GM21360 (cell line): ENCODE measurements at regions not wholly inside any gene's neighbourhood (a gene's known extent, or its start where the extent isn't known, plus 50 kb on each side); places are given as distances from the start of the nearest gene placed in this dataset.

ENCODE experiments used
- ATAC-seq: cut with Tn5 transposase; IDR thresholded peaks from one replicate; pipeline ENCODE4 v1.9.1; 2021; ENCODE audit warnings: mild to moderate bottlenecking, moderate library complexity; ENCODE audit not compliant: unreplicated experiment

- ATAC-seq = no peak
Measured at GRCh38 chr4:189443341-189443740, 497.3 kb upstream of the FRG1 start.

GRCh38 chr4:189445613-189446012 is 495.1 kb upstream of the FRG1 start:
- no peak for ATAC-seq

DNA sequence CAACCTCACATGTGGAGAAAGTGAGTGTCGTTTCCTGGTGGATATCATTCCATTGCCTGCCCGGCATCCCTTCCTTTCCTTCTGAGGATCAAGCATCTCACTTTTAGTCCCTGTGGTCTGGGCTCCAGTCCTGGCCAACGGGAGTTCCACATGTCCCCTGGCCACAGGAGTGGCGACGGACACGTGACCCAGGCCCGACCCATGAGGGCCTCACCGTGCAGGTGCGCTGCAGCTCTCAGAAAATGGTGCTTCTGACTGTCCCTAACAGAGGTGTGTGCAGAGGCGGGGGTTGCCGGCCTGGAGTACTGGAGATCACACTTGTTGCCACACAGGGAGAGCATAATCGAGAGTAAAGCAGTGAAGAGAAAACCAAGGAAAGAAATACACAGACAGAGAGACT is 476.9 kb upstream of the FRG1 start:
- no peak for ATAC-seq

DNA sequence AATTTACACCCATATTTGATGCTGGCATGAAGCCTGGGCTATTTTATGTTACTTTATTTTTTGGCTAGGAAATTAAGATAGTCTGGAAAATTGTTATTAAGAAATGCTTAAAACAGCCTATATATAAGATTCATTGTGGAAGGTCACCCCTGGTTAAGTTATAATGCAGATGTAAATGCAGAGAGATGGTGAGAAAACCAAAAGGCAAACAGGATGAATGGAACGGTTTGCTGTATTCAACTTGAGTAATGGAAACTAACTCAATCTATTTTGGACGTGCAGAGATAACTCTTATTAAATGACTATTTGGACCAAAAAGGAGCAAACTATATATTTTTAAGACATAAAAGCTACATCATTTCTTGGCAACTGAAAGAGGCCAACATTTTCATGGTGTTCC is 446.3 kb upstream of the FRG1 start:
- ATAC-seq = no peak

DNA sequence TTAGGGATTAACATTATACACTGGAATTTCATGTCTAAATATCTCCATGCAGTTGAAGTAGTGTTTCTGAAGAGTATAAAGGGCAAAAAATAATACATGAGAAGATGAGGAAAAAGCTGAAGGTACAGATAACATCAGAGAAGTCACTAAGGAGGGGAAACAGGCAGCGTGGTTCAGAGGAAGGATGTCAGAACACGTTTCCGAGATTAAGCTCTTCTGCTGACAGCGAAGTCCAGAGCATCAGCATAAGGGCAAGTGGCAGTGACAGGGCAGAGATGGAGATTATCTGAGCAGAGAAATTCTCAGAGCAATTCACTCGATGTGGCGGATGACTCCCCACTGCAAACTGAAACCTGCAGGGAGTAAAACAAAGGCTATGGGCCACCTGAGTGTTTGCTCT is 443.2 kb upstream of the FRG1 start:
- ATAC-seq = no peak

GRCh38 chr4:189497996-189498395 is 442.7 kb upstream of the FRG1 start:
- no peak for ATAC-seq

DNA sequence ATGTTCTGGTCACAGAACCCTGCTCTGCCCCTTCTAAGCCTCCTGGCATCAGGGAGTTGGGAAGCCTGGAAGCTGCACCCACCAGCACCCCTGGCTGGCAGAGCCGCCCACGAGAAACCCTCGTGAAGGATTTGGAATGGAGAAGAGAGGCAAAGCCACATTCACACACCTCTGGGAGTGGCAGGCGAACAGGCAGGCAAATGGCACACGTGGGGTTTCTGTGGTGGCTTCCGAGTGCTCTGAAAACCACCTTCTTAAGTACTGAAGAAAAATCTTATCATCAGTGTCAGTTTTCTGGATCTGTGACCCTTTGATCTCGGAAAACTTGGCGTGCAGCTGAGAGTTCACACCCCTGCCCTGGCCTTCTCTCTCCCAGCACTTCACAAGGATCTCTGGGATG is 442.2 kb upstream of the FRG1 start:
- ATAC-seq = no peak

DNA sequence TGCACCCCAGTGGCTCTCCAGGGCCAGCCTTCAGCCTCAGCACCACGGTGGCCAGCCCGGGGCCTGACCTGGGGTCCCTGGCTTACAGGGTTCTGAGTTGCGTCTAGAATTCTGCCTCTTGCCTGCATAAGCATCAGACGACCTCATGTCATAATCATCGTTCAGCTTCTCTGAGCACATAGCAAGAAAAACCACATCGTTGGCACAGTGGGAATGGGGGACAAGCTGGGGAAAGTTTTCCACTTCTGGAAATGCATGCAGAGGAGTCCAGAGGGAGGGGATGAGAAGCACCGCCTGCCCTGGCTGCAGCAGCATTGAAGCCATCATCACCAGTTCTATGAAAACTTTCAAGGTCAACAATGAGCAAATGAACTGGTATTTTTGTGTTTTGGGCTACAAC is 441.0 kb upstream of the FRG1 start:
- no peak for ATAC-seq

GRCh38 chr4:189500970-189501369 is 439.7 kb upstream of the FRG1 start:
- ATAC-seq = no peak

DNA sequence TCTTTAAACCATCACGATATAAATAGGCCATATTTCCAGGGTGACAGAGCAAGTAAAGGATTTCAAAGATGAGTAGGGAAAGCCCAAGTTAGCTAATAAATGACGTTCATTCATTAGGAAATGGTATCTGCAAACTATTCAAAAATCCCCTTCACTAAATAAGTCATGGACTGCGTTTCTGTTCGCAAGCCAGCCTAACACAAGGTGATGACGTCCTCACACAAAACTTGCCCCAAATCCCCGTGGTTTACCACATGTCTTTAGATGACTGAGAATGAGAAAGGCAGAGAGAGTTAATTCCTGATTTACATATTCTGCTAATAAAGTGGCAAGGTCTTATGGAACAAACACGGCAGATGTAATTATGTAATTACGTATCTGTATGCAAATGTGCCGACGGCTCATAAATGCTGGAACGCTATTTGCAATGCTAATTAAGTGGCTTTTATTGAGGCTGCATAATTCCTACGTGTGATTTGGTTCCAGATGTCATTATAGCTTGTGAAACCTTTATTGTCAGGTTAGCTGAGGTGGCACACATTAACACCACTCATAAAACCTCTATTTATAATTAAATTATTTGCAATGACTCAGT is 437.7 kb upstream of the FRG1 start:
- ATAC-seq = peak; percentile 79

GRCh38 chr4:189504220-189504619 is 436.5 kb upstream of the FRG1 start:
- no peak for ATAC-seq

GRCh38 chr4:189505380-189505779 is 435.3 kb upstream of the FRG1 start:
- ATAC-seq = no peak

- no peak for ATAC-seq
Measured at GRCh38 chr4:189506080-189506479, 434.6 kb upstream of the FRG1 start.

GRCh38 chr4:189507060-189507459 is 433.6 kb upstream of the FRG1 start:
- ATAC-seq = no peak

GRCh38 chr4:189510601-189511000 is 430.1 kb upstream of the FRG1 start:
- ATAC-seq = no peak

GRCh38 chr4:189511581-189511980 is 429.1 kb upstream of the FRG1 start:
- no peak for ATAC-seq

- no peak for ATAC-seq
Measured at GRCh38 chr4:189513421-189513820, 427.3 kb upstream of the FRG1 start.

- ATAC-seq = no peak
Measured at GRCh38 chr4:189514209-189514608, 426.5 kb upstream of the FRG1 start.

DNA sequence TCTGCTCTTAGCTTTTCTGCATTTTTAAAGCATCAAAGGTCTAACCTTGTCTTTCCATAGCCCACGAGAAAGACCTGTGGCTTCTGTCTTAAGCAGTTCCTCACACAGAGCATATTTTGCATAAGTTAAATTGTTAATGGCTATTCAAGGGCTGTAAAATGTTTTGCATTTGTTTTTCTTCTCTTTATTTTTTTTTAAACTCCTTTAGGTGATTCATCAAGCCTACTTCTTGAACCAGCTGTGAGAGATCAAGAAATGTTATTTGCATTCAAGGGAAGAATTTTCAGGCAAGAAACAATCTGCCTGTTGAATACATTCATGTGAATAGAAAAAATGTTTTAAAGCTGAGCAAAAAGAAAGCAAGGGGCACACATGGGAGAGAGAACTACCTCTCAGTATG is 423.8 kb upstream of the FRG1 start:
- no peak for ATAC-seq

- no peak for ATAC-seq
Measured at GRCh38 chr4:189519186-189519585, 421.5 kb upstream of the FRG1 start.

DNA sequence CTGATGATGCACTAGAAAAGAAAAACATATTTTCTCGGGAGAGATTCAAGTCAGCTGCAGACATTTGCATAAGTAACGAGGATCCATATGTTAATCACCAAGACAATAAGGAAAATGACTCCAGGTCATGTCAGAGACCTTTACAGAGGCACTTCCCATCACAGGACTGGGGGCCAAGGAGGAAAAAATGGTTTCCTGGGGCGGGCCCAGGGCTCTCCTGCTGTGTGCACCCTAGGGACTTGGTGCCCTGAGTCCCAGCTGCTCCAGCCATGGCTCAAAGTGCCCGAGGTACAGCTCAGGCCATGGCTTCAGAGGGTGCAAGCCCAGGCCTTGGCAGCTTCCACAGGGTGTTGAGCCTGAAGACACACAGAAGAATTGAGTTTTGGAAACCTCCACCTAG is 415.4 kb upstream of the FRG1 start:
- ATAC-seq = no peak

GRCh38 chr4:189530848-189531247 is 409.8 kb upstream of the FRG1 start:
- no peak for ATAC-seq

GRCh38 chr4:189533603-189534002 is 407.1 kb upstream of the FRG1 start:
- ATAC-seq = no peak

- no peak for ATAC-seq
Measured at GRCh38 chr4:189547559-189547958, 393.1 kb upstream of the FRG1 start.
